HCT116 (cell line): ENCODE measurements at regions not wholly inside any gene's neighbourhood (a gene's known extent, or its start where the extent isn't known, plus 50 kb on each side); places are given as distances from the start of the nearest gene placed in this dataset.

Source experiments
- ATAC-seq: fragments of 200-7000 bp; cut with Tn5 transposase; 2 replicates; pipeline ENCODE4 v1.9.1; 2020; ENCODE audit warnings: mild to moderate bottlenecking, moderate library complexity
- BruUV-seq: library from RNA; stranded (reverse); fragments of 400-500 nt; replicated peaks from 2 replicates; lab custom pipeline; 2021; lab: Mats Ljungman, UMichigan
- CTCF ChIA-PET: fragments of 300-600 bp; sonication (Branson Sonifier 250); formaldehyde crosslinking; loops from one replicate; lab custom pipeline; 2021; ENCODE audit warnings: antibody characterized with exemption; lab: Charles Lee
- POLR2A ChIA-PET: fragments of 300-600, 350-600 bp; sonication (Branson Sonifier 250); formaldehyde crosslinking; loops from one replicate; lab custom pipeline; 2021; ENCODE audit warnings: antibody characterized with exemption; lab: Charles Lee
- RAD21 ChIA-PET, 2 experiments: fragments of 300-600 bp; sonication (Branson Sonifier 250); formaldehyde crosslinking; loops; one replicate each; lab custom pipeline; 2023; ENCODE audit warnings: low total read pairs in 2 of 2; ENCODE audit not compliant: uncharacterized antibody in 2 of 2, unreplicated experiment in 2 of 2, low non-redundant PET in 1 of 2; lab: Charles Lee
- DNase-seq: peaks from one replicate; pipeline ENCODE4 v3.0.0-alpha.2; 2010; ENCODE audit warnings: low read depth, low spot score
- H2AFZ ChIP-seq: fragments of 200-600 bp; shearing (Covaris generic), sonication (generic); 2 replicates; pipeline ENCODE4 v1.6.1; 2017; ENCODE audit warnings: low read depth, mixed run types, mixed read lengths, antibody characterized with exemption, low read length; ENCODE audit not compliant: poor library complexity, severe bottlenecking
- H3K27ac ChIP-seq: 2 replicates; pipeline ENCODE4 v1.5.1; 2012; ENCODE audit warnings: low read depth, low read length
- H3K27me3 ChIP-seq: fragments of 200-600 bp; sonication (generic); 2 replicates; pipeline ENCODE4 v1.6.1; 2016; ENCODE audit warnings: mixed run types, low read length, mixed read lengths; ENCODE audit not compliant: insufficient read depth
- H3K36me3 ChIP-seq, 2 experiments: fragments of 200-500 bp in 1 of 2; fragments of 200-600 bp in 1 of 2; sonication (Bioruptor generic) in 1 of 2; sonication (generic) in 1 of 2; 2 replicates each; pipeline versions ENCODE4 v1.5.1 to v1.6.1; 2014 to 2016; ENCODE audit warnings: low read length in 2 of 2, inconsistent platforms in 1 of 2, mixed read lengths in 1 of 2, mixed run types in 1 of 2; ENCODE audit not compliant: insufficient read depth in 2 of 2, control insufficient read depth in 1 of 2
- H3K4me1 ChIP-seq, 2 experiments: fragments of 200-600 bp in 1 of 2; sonication (generic) in 1 of 2; 2 replicates each; pipeline versions ENCODE4 v1.5.1 to v1.6.1; 2012 to 2017; ENCODE audit warnings: low read length in 2 of 2, inconsistent platforms in 1 of 2, mild to moderate bottlenecking in 1 of 2, mixed read lengths in 1 of 2, mixed run types in 1 of 2, moderate library complexity in 1 of 2; ENCODE audit not compliant: insufficient read depth in 2 of 2, control insufficient read depth in 1 of 2
- H3K4me2 ChIP-seq: fragments of 200-600 bp; sonication (generic); 2 replicates; pipeline ENCODE4 v1.6.1; 2017; ENCODE audit warnings: mixed run types, low read length, mixed read lengths
- H3K4me3 ChIP-seq, 2 experiments: fragments of 200-600 bp in 1 of 2; sonication (generic) in 1 of 2; replicated peaks in 1 of 2; 2 replicates each; pipeline ENCODE4 v1.5.1; 2011 to 2016; ENCODE audit warnings: low read length in 2 of 2, control low read depth in 1 of 2, low read depth in 1 of 2, mild to moderate bottlenecking in 1 of 2, mixed read lengths in 1 of 2, mixed run types in 1 of 2
- H3K79me2 ChIP-seq: fragments of 200-600 bp; sonication (generic); 2 replicates; pipeline ENCODE4 v1.6.1; 2017; ENCODE audit warnings: mild to moderate bottlenecking, mixed run types, low read length, moderate library complexity, mixed read lengths; ENCODE audit not compliant: insufficient read depth
- H3K9ac ChIP-seq: fragments of 200-600 bp; sonication (generic); 2 replicates; pipeline ENCODE4 v1.6.1; 2016; ENCODE audit warnings: low read length, mixed read lengths
- H3K9me2 ChIP-seq: fragments of 200-600 bp; sonication (generic), shearing (Covaris generic); 2 replicates; pipeline ENCODE4 v1.6.1; 2017; ENCODE audit warnings: mixed run types, mild to moderate bottlenecking, moderate library complexity; ENCODE audit not compliant: insufficient read depth
- H3K9me3 ChIP-seq, 2 experiments: fragments of 200-500 bp in 1 of 2; fragments of 200-600 bp in 1 of 2; sonication (Bioruptor generic) in 1 of 2; sonication (generic) in 1 of 2; 2 replicates each; pipeline ENCODE4 v1.6.1; 2014 to 2017; ENCODE audit warnings: low read length in 2 of 2, mixed read lengths in 2 of 2, inconsistent platforms in 1 of 2, low read depth in 1 of 2, mild to moderate bottlenecking in 1 of 2, mixed run types in 1 of 2, moderate library complexity in 1 of 2; ENCODE audit not compliant: control insufficient read depth in 1 of 2, insufficient read depth in 1 of 2
- H4K20me1 ChIP-seq: fragments of 200-600 bp; sonication (generic), shearing (Covaris generic); 2 replicates; pipeline ENCODE4 v1.6.1; 2017; ENCODE audit warnings: mixed run types, mild to moderate bottlenecking, moderate library complexity; ENCODE audit not compliant: insufficient read depth
- ATF3 ChIP-seq: IDR thresholded peaks from 2 replicates; pipeline ENCODE4 v1.6.1; 2012
- CEBPB ChIP-seq: IDR thresholded peaks from 2 replicates; pipeline ENCODE4 v1.6.1; 2012; ENCODE audit warnings: low read depth
- CTCF ChIP-seq, 3 experiments: fragments of 200-600 bp in 1 of 3; sonication (generic) in 1 of 3; IDR thresholded peaks in 2 of 3; conservative IDR thresholded peaks in 1 of 3; 2 replicates each; pipeline ENCODE4 v1.5.1; 2012 to 2017; ENCODE audit warnings: low read depth in 2 of 3, low read length in 2 of 3, antibody characterized with exemption in 1 of 3, borderline replicate concordance in 1 of 3, control low read depth in 1 of 3, mild to moderate bottlenecking in 1 of 3, mixed read lengths in 1 of 3, mixed run types in 1 of 3, moderate library complexity in 1 of 3; ENCODE audit not compliant: insufficient read depth in 1 of 3
- EGR1 ChIP-seq: IDR thresholded peaks from 2 replicates; pipeline ENCODE4 v1.6.1; 2012; ENCODE audit warnings: low read depth
- ELF1 ChIP-seq: IDR thresholded peaks from 2 replicates; pipeline ENCODE4 v1.6.1; 2012; ENCODE audit warnings: low read depth, borderline replicate concordance
- FOSL1 ChIP-seq: IDR thresholded peaks from 2 replicates; pipeline ENCODE4 v1.6.1; 2012; ENCODE audit warnings: low read depth
- MAX ChIP-seq: IDR thresholded peaks from 2 replicates; pipeline ENCODE4 v1.6.1; 2012
- POLR2A ChIP-seq: IDR thresholded peaks from 2 replicates; pipeline ENCODE4 v1.7.0; 2011; ENCODE audit warnings: borderline replicate concordance; ENCODE audit not compliant: insufficient read depth, insufficient read length; ENCODE audit errors: extremely low read depth
- SP1 ChIP-seq: IDR thresholded peaks from 2 replicates; pipeline ENCODE4 v1.6.1; 2012; ENCODE audit warnings: low read depth
- SRF ChIP-seq: IDR thresholded peaks from 2 replicates; pipeline ENCODE4 v1.6.1; 2012; ENCODE audit warnings: low read depth
- TCF7L2 ChIP-seq: IDR thresholded peaks from 2 replicates; pipeline ENCODE4 v1.7.0; 2011; ENCODE audit warnings: borderline replicate concordance, inconsistent platforms; ENCODE audit not compliant: insufficient read depth, insufficient read length; ENCODE audit errors: extremely low read depth
- ZFX ChIP-seq: fragments of 450-650 bp; IDR thresholded peaks from 2 replicates; pipeline ENCODE4 v1.6.1; 2017
- intact Hi-C: fragments of 100-400 bp; cut with micrococcal nuclease; formaldehyde crosslinking; loops from 2 replicates; pipeline ENCODE4 v1.10.0; 2022
- TF ChIP-seq, protein P1 (sequence below): IDR thresholded peaks from 2 replicates; pipeline ENCODE4 v1.6.1; 2011; ENCODE audit warnings: mild to moderate bottlenecking, low read length, moderate library complexity; ENCODE audit not compliant: insufficient replicate concordance; ENCODE audit errors: extremely low read depth
- TF ChIP-seq, protein P2 (sequence below): IDR thresholded peaks from 2 replicates; pipeline ENCODE4 v1.6.1; 2012; ENCODE audit warnings: low read depth

DNA sequence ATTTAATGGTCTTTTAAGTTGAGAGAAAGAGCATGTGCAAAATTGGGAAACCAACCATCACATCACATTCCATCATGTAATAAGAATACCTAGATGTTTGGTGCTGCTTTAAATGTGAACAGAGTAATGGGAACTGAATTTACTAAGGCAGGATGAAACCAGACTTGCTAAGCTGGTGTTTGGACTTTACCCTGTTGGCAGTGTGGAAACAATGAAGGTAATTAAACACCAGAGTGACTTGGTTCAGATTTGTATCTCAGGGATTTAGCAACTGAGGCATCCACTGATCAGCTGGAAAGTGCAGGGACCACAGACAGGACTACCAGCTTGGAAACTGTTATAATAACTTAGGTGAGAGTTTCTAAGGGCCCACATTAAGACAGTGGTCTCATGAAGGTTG lies 263.4 kb downstream of the OLFM3 start:
- Histone ChIP-seq H3K27me3 (no peaks in the 10 kb centered on the region), H3K4me2 (no peak overlapping the region), H3K4me3 (no peak overlapping the region), H3K4me1 (no peaks in the 10 kb centered on the region), H4K20me1 (no peaks in the 10 kb centered on the region), H3K36me3 (no peaks in the 10 kb centered on the region), H3K9me2 (no peaks in the 10 kb centered on the region), H3K79me2 (no peaks in the 10 kb centered on the region), H3K9ac (no peak overlapping the region), H2AFZ (no peak overlapping the region), H3K27ac (no peak overlapping the region), H3K9me3 (no peaks in the 10 kb centered on the region)
- POLR2A ChIA-PET = no interaction called here
- intact Hi-C loops = no loop called here
- RAD21 ChIA-PET = no interaction called here
- TF ChIP-seq, protein P1, sequence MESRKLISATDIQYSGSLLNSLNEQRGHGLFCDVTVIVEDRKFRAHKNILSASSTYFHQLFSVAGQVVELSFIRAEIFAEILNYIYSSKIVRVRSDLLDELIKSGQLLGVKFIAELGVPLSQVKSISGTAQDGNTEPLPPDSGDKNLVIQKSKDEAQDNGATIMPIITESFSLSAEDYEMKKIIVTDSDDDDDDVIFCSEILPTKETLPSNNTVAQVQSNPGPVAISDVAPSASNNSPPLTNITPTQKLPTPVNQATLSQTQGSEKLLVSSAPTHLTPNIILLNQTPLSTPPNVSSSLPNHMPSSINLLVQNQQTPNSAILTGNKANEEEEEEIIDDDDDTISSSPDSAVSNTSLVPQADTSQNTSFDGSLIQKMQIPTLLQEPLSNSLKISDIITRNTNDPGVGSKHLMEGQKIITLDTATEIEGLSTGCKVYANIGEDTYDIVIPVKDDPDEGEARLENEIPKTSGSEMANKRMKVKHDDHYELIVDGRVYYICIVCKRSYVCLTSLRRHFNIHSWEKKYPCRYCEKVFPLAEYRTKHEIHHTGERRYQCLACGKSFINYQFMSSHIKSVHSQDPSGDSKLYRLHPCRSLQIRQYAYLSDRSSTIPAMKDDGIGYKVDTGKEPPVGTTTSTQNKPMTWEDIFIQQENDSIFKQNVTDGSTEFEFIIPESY = no peak
- no peak for TF ChIP-seq EGR1
- no TSS peak for BruUV-seq
- no peak for ATAC-seq
- DNase-seq = no peak
- CTCF ChIA-PET = no interaction called here

GRCh38 chr1:101738475-101738874 lies 258.3 kb downstream of the OLFM3 start:
- H3K27me3 ChIP-seq = no peaks in the 10 kb centered on the region
- ChIA-PET POLR2A (no interaction called here), CTCF (no interaction called here), RAD21 (no interaction called here)
- H3K9me3 ChIP-seq = no peaks in the 10 kb centered on the region
- intact Hi-C loops = no loop called here
- H3K79me2 ChIP-seq = no peaks in the 10 kb centered on the region
- no peak overlapping the region for H3K4me2 ChIP-seq
- H3K9me2 ChIP-seq = no peaks in the 10 kb centered on the region
- no peak overlapping the region for H2AFZ ChIP-seq
- H3K36me3 ChIP-seq = no peaks in the 10 kb centered on the region
- ATAC-seq (no peak), DNase-seq (no peak)
- no peaks in the 10 kb centered on the region for H4K20me1 ChIP-seq
- H3K4me1 ChIP-seq = no peaks in the 10 kb centered on the region
- BruUV-seq = no TSS peak
- no peak overlapping the region for H3K4me3 ChIP-seq
- no peak overlapping the region for H3K9ac ChIP-seq
- no peak overlapping the region for H3K27ac ChIP-seq
- no peak for TF ChIP-seq SP1
- TF ChIP-seq TCF7L2 = no peak
- TF ChIP-seq CTCF (IDR thresholded peaks at IDR 0.05 in 2 of 3, conservative IDR thresholded peaks at IDR 0.05 in 1 of 3; ENCODE audit: borderline replicate concordance in 1 of 3, insufficient read depth in 1 of 3, low read depth in 2 of 3, low read length in 2 of 3) = no peak
- no peak for TF ChIP-seq SRF
- no peak for TF ChIP-seq ZFX
- TF ChIP-seq EGR1 = no peak
- TF ChIP-seq, protein P2, sequence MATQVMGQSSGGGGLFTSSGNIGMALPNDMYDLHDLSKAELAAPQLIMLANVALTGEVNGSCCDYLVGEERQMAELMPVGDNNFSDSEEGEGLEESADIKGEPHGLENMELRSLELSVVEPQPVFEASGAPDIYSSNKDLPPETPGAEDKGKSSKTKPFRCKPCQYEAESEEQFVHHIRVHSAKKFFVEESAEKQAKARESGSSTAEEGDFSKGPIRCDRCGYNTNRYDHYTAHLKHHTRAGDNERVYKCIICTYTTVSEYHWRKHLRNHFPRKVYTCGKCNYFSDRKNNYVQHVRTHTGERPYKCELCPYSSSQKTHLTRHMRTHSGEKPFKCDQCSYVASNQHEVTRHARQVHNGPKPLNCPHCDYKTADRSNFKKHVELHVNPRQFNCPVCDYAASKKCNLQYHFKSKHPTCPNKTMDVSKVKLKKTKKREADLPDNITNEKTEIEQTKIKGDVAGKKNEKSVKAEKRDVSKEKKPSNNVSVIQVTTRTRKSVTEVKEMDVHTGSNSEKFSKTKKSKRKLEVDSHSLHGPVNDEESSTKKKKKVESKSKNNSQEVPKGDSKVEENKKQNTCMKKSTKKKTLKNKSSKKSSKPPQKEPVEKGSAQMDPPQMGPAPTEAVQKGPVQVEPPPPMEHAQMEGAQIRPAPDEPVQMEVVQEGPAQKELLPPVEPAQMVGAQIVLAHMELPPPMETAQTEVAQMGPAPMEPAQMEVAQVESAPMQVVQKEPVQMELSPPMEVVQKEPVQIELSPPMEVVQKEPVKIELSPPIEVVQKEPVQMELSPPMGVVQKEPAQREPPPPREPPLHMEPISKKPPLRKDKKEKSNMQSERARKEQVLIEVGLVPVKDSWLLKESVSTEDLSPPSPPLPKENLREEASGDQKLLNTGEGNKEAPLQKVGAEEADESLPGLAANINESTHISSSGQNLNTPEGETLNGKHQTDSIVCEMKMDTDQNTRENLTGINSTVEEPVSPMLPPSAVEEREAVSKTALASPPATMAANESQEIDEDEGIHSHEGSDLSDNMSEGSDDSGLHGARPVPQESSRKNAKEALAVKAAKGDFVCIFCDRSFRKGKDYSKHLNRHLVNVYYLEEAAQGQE = no peak
- TF ChIP-seq FOSL1 = no peak
- no peak for TF ChIP-seq POLR2A
- TF ChIP-seq MAX = no peak
- no peak for TF ChIP-seq CEBPB
- no peak for TF ChIP-seq ATF3
- TF ChIP-seq ELF1 = no peak
